Activated naive CD4-positive, alpha-beta T cell (primary cell): ENCODE measurements at regions not wholly inside any gene's neighbourhood (a gene's known extent, or its start where the extent isn't known, plus 50 kb on each side); places are given as distances from the start of the nearest gene placed in this dataset.
A peak's percentile ranks its signal among the peaks of the same experiment; 100 is the strongest.
"Not testable (repeated sequence)": the region's sequence is repeated elsewhere in the genome, so short reads cannot be mapped to it uniquely, and the experiment has no call there.

Experiments used
- DNase-seq, 4 experiments: peaks; one replicate each; lab custom pipeline; 2025; lab: John Stamatoyannopoulos, UW

- no peak for DNase-seq
Measured at GRCh38 chr13:30065181-30065580, 214.8 kb upstream of the UBL3 start.

DNA sequence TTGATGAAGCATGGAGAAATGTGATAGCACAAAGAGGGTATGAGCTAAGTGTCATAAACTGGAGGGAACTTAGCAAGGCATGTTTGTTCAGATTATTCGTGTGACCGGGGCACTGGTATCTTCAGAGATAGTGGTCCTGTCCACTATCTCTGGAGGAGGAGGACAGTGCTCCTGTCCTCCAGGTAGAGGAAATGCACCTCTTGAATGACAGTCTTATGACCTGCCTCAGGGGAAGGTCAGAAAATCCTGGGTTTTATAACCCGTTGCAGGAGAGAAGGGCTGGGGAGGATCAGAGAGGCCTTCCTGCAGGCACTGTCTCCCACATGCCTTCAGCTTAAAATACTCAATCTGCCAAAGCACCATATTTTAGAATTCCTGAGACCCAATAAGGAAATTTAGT lies 213.5 kb upstream of the UBL3 start:
- DNase-seq = no peak

DNA sequence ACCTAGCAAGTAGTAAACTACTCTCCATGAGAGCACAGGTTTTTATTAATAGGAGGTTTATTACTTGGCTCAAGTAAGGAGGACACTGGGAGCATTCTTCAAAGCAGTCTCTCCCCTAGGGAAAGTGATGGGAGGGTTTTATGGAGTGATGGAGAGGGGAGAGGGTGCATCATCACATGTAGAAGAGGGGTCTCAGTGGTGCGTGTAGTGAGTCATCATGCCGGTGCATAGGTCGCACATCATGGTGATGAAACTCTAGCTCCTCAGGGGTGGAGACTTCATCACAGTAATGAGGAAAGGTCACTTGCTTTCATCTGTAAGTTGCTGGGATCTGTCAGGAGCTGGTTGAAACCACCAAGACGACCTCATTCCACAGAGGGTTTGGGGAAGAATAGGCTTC lies 210.8 kb upstream of the UBL3 start:
- no peak for DNase-seq

DNA sequence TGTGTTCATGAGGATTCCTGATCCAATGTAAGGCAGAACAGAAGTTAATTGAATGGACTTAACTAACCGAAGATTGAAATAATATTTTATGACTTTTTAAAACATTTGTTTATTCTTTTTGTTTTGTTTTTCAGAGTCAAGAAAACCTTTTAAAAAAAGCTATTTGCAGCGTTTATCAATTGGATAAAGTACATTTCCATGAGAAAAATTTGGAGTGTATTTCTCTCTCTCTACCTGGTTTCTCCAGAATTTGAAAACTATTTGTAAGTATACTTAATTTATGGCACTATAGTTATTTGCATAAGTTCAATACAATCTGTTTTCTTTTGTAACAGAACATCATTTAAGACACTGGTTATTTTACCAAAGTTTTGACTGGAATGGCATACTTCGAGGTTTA lies 208.0 kb upstream of the UBL3 start:
- no peak for DNase-seq

DNA sequence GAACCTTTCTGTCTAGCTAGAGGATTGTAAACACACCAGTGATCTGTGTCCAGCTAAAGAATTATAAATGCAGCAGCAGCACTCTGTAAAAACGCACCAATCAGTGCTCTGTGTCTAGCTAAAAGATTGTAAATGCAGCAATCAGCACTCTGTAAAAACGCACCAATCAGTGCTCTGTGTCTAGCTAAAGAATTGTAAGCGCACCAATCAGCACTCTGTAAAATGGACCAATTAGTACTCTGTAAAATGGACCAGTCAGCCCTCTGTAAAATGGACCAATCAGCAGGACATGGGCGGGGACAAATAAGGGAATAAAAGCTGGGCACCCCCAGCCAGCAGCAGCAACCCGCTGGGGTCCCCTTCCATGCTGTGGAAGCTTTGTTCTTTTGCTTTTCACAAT lies 204.1 kb upstream of the UBL3 start:
- not testable (repeated sequence) for DNase-seq

- DNase-seq = no peak
Measured at GRCh38 chr13:30053939-30054338, 203.5 kb upstream of the UBL3 start.

- peak in 1 of 4 experiments; percentile 6 for DNase-seq
Measured at GRCh38 chr13:30052120-30052519, 201.7 kb upstream of the UBL3 start.

DNA sequence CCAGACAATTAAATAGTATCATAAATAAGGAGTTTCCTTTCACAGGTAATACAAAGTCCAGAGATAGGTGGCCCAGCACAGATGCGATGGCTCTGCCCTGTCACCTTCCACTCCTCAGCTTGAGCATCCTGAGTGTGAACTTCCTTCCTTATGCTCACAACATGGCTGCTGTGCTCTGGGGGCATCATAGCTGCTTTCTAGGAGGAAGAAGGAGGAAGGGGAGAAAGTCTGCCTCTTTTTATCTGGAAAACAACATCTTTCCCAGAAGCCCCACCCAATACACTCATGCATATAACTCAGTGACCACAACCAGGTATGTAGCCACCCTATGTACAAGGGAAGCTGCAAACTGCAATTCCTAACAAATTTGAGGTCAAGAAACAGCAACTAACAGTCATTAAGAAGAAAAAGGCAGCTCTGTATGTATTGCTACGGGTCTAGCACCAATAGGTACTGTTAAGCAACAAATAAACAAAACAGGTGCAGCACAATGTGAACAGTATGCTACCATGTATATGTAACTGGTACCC lies 201.2 kb upstream of the UBL3 start:
- DNase-seq = no peak

DNA sequence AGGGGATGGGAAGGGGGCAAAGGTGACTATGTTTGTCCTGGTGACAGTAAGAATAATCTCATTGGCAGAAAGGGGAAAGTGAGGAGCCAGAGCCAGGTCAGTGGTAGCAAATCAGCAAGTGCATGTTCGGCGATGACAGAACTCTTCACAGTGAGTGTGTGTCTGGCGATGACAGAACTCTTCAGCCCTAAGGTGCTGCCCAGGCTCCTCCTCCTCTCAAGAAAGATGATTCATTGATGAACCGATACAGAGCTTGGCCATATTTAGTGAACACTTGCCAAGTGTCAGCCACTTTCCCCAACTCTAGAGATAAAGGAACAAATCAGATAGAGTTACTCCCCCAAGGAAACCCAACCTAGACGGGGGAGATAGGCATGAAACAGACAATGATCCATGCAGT lies 199.3 kb upstream of the UBL3 start:
- DNase-seq = no peak

- DNase-seq = no peak
Measured at GRCh38 chr13:30047154-30047874, 196.9 kb upstream of the UBL3 start.

DNA sequence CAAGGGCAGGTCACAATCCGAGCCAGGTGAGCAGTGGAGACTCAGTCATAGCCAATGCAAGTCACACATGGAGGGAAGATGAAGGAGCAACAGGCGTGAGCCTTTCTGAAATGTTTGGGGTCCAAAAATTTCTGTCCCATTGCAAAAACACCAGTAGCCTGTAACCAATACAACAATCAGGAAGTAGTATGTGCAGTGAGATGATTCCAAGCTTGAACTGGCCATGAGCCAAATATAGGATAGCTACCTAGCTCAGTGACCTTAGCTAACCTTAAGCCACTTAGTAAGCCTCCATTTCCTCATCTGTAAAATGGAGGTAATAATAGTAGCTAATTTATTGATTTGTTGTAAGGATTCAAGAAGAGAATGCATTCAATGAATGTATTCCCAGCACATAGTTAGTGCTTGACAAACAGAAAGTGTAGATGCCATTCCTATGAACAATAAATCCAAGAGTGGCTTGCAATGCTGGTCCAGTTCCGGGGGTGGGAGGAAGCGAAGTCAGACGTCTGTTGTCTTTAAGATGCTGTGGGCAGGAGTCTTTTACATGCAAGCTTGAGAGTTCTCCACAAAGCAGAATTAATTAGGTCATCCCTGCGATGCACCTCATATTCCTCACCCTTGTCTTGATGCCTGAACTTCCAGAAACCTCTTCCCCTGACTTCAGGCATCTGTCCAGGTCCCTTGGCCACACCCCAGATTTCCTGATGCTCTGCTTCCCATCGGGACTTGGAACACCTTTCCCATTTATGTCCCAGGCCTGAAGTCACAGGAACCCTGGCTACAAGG lies 195.7 kb upstream of the UBL3 start:
- no peak for DNase-seq

GRCh38 chr13:30044932-30045331 lies 194.5 kb upstream of the UBL3 start:
- DNase-seq = no peak

GRCh38 chr13:30043631-30043925 lies 193.2 kb upstream of the UBL3 start:
- DNase-seq = no peak

GRCh38 chr13:30042891-30043630 lies 192.6 kb upstream of the UBL3 start:
- DNase-seq = no peak

GRCh38 chr13:30042272-30042671 lies 191.9 kb upstream of the UBL3 start:
- DNase-seq = no peak

GRCh38 chr13:30039511-30039911 lies 189.1 kb upstream of the UBL3 start:
- DNase-seq = no peak

GRCh38 chr13:30038884-30039283 lies 188.5 kb upstream of the UBL3 start:
- no peak for DNase-seq

DNA sequence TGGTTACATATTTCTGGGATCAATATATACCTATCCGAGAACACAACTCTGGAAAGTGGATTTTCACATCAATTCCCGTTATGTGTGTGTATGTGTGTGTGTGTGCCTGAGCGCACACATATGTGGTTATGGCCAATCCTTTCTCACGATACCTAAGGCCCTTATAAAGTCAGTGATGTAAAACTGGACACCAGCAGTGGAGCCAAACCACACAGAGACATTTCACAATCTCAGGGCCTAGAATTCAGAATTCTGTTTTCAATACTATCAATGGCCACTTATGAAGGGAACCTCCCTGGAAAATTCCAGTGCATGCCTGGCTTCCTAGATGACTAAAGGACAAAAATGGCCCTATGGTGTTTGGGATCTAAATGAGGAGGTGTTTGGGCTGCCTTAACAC lies 187.3 kb upstream of the UBL3 start:
- no peak for DNase-seq

DNA sequence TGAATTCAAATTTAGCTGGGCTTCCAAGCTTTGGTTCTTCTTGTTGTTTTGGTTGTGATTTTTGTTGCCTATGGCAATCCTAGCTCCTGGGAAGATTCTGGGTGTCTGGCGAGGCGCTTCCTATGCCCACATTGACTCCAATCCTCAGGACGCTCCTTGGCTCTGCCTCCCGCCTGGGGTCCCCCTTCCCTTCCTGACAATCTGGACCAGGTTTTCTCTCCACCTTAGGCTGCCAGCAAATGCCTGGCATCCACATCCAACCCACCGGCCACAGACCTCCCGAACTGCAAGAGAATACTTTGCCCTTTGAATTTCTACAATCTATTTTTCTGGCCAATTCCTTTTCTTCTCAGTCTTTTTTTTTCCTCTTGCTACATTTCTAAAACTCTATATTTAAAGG lies 186.9 kb upstream of the UBL3 start:
- DNase-seq = no peak

GRCh38 chr13:30034458-30034795 lies 184.0 kb upstream of the UBL3 start:
- DNase-seq = no peak

DNA sequence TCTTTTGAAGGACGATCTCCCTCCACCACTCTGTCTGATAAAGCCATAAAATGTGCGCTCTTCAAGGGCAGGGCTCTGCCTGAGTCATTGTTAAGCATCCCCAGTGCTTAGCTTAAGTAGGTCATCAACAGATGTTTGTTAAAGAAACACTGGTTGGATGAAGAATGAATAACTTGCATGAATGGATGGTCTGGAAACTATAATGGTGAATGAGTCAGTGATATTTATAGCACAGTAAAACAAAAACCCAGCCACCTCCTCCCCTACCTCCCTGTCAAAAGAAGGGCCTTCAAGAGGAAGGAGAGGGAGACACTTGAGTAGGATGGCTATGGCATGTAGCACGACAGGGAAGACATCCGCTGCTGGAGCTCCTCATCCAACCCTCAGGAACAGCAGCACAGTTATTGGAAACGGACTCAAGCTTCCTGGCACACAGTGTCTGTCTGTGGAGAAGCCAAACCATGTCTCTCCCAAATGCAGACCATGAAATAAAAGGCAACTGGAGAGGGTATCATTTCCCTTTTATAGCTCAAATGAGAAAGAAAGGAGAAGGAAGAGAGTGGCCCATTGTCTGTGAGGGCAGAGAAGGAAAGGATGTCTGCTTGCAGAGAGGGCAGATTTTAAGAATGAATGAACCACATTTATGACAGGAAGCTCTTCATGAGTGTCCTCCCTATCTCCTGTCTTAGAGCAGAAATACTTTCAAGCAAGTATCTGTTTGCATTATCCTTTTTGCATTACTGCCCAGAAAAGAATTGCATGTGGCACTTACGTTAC lies 183.5 kb upstream of the UBL3 start:
- DNase-seq = no peak

GRCh38 chr13:30032263-30032662 lies 181.8 kb upstream of the UBL3 start:
- no peak for DNase-seq
